NCI-H82 treated with DMSO at 0.1 percent for 48 hours (cell line): ENCODE measurements at regions not wholly inside any gene's neighbourhood (a gene's known extent, or its start where the extent isn't known, plus 50 kb on each side); places are given as distances from the start of the nearest gene placed in this dataset.
"Not testable (repeated sequence)": the region's sequence is repeated elsewhere in the genome, so short reads cannot be mapped to it uniquely, and the experiment has no call there.

Source experiments
- DNase-seq: peaks from one replicate; lab custom pipeline; 2025; ENCODE audit not compliant: unreplicated experiment; lab: John Stamatoyannopoulos, UW

DNA sequence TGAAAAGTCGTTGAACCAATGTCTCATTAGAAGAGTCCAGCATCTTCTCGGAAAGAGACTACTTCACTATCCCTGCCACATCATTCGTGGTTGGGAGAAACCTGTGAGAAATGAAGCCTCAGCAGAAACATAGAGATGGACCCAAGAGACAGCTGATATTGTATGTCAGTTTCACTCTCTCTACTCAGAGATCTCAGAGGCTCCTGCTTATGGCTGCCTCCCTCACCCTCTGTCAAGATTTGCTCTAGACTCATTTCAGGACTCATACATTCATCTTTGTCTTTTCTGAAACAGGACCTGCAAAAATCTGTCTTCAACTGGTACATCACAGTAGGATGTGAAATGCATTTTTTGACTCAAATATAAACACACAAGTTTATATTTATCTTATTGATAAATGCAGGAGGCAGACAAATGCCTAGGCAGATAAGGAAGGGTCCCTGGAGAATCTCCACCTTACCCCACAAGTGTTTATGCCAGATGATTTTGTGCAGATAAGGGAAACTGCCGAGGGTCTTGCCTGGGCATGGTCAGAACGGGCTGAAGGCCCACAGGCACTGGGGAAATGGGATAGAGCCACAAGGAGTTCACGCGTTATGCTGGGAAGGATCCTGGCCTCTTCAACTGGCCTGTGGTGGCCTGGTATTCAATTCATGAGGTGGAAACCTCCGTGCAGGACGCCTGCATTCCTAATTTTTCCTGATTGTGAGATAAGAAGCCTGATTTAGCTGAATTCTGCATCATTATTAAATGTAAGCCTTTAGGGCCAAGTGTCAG lies 1834.0 kb upstream of the PCDH20 start:
- no peak for DNase-seq

DNA sequence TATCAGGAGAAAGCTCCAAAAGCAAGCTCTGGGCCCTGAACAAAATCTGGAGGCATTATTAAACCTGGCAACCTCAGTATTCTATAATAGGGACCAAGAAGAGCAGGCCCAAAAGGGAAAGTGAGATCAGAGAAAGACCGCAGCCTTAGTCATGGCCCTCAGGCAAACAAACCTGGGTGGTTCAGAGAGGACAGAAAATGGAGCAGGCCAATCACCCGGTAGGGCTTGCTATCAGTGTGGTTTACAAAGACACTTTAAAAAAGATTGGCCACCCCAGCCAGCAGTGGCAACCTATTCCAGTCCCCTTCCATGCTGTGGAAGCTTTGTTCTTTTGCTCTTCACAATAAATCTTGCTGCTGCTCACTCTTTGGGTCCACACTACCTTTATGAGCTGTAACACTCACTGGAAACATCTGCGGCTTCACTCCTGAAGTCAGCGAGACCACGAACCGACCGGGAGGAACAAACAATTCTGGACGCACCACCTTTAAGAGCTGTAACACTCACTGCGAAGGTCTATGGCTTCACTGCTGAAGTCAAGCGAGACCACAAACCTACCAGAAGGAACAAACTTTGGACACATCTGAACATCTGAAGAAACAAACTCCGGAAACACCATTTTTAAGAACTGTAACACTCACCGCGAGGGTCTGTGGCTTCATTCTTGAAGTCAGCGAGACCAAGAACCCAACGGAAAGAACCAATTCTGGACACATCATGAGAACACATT lies 1821.2 kb upstream of the PCDH20 start:
- not testable (repeated sequence) for DNase-seq

DNA sequence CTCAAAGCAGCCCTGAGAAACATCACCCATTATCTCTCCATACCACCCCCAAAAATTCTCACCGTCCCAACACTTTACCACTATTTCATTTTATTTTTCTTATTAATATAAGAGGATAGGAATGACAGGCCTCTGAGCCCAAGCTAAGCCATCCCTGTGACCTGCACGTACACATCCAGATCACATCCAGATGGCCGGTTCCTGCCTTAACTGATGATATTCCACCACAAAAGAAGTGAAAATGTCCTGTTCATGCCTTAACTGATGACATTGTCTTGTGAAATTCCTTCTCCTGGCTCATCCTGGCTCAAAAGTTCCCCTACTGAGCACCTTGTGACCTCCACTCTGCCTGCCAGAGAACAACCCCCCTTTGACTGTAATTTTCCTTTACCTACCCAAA lies 1802.9 kb upstream of the PCDH20 start:
- not testable (repeated sequence) for DNase-seq

DNA sequence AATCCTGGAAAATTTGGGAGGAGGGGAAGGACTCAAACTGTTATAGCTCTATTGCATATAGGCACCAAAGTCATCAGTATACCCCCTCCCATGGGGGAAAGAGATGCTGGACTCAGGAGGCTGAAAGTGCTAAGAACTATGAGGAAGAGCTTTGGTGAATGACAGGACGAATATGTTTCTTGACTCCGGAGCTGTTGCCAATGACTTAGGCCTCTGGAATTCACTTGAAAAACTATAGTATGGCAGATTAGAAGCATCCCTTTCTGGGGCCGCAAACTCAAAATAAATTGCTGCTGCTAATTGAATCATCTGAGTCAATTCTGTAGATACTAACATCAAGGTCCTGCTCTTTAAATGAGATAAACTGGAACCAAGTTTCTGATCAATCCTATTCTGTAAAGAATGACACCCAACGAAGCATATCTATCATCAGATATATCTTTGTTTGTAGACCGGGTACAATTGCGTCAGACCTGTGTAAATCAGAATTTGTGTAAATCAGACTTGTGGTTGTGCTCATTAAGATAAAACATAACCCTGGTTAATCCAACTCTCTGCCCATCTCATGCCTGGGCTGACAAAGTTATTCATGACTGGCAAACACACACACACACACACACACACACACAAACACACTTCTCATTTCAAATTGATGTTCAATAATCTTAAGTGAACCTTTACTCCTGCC lies 1793.8 kb upstream of the PCDH20 start:
- DNase-seq = no peak

DNA sequence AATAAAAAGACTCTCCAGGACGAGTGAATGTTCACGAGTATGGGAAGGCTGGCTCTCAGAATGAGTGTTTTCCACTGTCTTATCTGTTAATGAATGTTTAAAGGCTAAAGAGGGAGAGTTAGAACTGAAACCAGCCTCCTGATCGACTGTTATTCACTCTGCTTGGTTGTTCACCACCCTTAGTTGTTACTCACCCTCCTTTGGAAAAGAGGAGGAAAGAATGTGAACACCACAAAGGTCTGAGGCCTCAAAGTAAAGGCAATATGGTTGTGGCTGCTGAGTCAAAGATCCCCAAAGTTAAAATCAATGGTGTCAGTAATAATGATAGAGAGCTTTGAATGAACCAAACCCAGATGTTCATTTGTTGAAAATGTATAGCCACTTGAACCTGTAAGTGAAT lies 1793.2 kb upstream of the PCDH20 start:
- no peak for DNase-seq

DNA sequence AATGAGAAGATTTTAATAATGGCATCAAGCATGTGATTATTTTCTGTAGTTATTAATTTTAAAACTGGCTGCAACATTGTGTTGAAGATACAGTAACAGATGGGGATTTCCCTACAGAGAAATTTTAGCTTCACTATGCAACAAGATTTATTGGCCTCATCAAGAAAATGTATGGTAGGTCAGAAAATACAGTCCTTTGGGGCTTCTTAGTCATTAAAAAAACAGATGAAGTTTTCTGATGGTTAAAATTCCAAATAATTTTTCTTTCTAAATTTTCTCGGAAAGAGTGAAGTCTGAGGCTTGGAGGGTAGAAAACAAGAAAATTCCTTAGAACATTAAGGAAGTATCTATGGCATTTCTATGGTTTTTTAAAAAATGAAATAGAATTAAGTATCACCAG lies 1790.8 kb upstream of the PCDH20 start:
- no peak for DNase-seq

DNA sequence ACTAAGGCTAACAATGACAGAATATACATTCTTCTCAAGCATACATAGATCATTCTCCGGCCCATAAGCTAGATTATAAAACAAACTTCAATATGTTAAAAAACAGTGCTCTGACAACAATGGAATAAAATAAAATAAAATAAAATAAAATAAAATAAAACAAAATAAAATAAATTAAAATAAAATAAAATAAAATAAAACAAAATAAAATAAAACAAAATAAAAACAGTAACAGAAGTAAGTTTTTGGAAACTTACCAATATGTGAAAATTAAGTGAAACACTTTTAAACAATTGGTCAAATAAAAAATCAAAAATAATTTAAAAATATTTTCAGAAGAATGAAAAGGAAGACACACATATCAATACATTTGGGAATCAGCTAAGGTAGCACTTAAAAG lies 1785.8 kb upstream of the PCDH20 start:
- no peak for DNase-seq

DNA sequence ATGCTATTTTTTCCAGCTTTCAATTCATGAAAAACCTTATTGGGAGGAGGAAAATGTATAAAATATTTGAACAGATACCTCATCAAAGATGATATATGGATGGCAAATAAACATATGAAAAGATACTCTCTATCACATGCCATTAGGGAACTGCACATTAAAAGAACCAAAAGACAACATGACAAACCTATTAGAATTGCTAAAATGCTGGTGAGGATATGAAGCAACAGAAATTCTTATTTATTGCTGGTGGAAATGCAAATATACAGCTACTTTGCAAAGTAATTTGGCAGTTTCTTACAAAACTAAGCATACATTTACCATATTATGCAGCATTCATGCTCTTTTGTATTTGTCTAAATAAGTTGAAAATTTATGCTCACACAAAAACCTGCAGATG lies 1783.9 kb upstream of the PCDH20 start:
- DNase-seq = no peak

DNA sequence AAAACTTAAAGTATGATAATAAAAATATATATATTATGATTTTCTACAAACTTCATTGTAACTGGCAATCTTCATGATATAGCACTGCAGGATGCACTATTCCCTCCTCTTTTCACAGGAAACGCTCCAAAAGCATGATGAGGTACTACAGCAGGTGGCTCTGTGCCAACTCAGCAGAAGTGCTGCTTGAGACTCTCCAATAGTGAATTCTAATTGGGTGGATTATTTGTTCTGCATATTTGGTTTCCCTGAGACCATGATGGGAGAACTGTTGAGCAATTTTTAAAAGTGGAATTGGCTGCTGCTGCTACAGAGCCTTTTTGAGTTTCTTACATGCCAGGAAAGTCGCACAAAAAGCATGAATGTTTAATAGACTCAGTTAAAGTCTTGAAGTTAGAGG lies 1782.4 kb upstream of the PCDH20 start:
- no peak for DNase-seq

DNA sequence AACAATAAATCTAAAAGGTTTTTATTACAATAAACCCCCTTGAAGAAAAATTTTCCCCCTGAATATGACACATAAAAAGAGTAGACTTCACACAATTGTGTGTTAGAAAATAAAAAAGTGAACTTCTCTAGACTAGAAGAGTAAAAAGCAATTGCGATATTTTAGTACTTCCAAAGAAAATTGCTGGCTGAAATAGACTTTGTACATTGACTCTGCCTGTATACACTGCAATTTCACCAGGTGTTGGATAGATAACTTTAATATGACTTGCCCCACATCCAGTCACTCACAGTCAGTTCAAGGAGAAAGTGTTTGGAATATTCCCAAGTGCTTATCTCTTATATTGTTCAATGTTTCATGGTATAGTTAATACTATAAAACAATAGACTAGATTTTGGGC lies 1780.1 kb upstream of the PCDH20 start:
- no peak for DNase-seq

DNA sequence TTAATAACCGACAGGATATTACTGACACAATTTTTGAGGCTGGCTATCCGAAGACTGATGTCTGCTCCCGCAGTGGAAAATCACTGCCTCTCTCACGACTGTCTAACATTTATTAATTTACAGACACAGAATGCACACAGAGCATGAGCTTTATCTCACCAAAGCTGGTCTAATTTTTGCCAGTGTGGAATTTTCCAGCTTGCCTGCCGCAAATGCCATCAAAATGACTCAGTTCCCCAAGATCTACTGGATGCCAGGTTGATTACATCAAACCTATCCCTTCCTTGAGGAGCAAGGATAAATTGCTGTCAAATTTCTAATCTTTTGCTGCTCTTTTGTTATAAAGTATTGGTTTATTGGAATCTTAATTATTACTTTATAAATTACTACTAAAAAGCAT lies 1775.1 kb upstream of the PCDH20 start:
- no peak for DNase-seq

DNA sequence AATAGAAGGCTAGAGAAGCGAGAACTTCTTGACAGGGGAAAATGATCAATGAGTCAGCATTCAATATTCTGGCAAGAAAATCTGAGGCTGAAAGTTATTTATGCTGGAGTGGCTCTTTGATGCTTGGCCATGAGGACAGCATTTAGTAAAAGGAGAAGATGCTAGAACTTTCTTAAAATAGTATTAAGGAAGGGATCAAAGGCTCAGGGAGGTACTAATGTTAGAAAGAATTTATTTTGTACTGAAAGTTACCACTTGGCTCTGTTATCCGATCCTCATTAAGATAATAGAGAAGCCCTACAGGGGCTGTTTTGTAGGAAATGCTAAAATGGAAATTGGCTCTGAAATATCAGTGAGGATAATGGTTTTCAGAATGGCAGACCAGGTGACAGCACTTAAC lies 1774.6 kb upstream of the PCDH20 start:
- DNase-seq = no peak

DNA sequence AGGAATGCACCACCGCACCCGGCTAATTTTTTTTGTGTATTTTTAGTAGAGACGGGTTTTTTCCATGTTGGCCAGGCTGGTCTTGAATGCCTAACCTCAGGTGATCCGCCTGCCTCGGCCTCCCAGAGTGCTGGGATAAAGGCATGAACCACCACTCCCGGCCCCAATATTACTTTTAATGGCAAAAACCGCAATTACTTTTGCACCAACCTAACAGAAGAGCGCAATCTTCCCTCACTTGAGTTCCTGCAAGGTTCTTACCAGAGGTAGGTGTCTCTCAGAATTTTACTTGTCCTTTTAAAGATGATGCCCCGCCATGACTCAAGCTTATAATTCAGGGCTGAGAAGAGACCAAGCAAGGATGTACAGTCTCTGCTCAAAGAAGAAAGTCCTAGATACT lies 1774.1 kb upstream of the PCDH20 start:
- no peak for DNase-seq

DNA sequence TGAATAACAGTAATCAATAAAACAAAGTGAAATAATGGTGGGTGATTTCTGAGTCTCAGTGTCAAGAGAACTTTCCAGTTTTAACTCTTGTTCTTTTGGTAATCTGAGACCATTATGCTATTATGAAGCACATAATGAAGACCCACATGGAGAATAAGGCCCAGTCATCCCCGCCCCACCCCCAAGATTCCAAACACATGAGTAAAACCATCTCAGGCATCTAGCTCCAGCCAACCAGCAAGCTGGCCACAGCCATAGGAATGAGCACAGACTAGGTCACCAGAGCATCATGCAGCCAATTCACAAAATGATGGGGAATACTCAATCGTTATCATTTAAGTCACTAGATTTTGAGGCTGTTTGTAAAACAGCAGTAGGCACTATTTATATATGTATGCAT lies 1769.0 kb upstream of the PCDH20 start:
- DNase-seq = no peak

DNA sequence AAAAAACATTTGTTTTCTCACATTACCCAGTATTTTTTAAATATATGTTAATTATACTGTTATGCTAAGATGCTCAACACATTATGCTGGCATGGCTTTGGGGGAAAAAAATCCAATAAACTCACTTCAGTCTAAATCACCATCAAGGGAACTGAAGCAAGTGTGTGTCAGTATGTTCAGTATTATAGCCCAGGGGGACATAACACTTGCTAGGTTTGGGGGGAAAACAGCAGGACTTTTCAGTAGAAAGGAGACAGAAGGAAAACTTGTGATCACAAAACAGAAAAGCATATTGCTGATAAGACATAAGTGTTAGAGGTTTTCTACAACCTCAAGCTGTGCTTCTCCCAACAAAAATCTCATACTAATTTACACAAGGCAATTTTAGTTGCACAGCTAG lies 1759.9 kb upstream of the PCDH20 start:
- DNase-seq = no peak

DNA sequence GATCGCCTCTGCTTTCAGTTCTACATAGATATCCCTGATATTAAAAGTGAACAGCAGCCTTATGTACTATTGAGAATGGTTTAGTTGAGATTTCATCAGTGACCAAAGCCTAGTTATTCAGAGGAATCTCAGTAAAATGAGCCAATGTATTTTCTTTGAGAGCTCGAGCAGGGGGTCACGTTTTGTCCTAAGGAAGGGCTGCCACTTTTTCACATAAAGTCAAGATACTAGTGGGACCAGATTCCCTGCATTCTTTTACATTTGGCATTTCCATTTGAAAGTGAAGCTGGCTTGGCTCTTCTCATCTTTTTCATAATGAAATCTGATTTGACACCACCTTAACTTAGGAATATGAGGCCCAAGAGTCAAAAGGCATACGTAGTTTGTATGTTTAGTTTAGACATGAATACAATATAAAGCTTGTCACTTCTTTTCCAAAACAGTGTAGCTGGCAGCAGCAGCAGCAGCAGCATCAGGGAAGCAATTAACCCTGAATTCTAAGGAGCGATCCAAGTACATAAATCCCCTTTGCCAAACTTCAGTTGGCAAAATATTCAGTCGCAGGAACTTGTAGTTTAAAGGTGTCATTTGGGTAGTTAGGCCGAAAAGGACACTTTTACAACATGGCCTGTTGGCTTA lies 1752.2 kb upstream of the PCDH20 start:
- DNase-seq = no peak

DNA sequence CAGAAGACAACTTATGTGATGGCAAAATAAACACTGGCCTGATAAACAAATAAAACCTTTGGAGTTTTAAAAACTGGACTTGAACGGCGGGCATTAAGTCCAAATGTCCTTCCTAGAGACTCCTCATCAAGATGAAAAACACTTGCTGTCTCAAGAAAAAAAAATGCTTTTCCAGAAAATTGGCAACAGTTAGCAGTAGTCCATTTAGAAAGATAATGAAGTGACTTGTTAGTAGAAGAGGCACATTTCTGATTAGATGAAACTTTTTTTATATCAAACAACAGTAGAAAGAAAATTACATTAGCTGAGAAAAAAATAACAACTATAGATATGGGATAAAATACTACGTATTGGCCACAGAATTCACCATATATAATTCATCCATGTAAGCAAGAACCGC lies 1750.7 kb upstream of the PCDH20 start:
- no peak for DNase-seq

DNA sequence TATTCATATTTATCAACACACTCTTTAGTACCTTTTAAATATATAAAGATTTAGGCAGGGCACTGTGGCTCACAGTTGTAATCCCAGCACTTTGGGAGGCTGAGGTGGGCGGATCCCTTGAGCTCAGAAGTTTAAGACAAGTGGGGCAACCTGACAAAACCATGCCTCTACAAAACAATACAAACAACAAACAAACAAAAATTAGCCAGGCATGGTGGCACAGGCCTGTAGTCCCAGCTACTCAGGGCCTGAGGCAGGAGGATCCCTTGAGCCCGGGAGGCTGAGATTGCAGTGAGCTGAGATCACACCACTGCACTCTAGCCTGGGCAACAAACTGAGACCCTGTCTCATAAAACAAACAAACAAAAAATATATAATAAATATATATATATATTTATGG lies 1748.3 kb upstream of the PCDH20 start:
- DNase-seq = no peak

DNA sequence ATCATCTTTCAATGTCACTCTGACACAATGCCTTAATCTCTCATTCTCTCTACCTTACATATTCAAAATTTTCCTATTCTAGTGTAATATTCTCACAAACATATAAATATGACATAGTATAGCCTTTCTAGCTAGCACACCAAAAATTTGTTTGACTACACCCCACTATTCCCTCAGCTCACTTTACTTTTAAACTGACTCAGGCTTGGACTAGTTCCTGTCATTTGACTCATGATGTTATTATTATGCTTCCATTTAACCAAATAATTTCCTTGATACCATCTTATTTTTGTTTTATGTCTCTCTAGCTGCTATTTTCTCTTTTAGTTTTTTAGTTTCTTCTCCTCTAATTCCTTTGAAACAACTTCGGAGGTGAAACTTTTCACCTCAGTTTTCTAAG lies 1745.6 kb upstream of the PCDH20 start:
- no peak for DNase-seq

DNA sequence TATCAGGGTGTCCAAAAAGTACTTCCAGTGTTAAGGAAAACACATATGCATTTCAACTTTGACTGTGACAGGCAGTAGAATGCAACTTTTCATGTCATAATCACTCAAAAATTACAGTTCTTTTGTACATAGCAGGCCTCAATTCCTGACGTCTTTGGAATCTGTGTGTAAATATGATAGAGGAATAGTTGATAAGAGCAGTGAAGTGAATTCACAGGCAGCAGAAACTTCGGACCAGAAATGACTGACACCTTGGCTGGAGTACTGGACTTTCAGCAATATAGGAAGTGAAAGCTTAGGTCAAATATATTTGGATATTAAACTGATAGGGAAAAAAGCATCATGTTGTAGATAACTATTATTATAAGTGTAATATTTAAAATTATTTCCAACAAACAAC lies 1741.2 kb upstream of the PCDH20 start:
- no peak for DNase-seq

DNA sequence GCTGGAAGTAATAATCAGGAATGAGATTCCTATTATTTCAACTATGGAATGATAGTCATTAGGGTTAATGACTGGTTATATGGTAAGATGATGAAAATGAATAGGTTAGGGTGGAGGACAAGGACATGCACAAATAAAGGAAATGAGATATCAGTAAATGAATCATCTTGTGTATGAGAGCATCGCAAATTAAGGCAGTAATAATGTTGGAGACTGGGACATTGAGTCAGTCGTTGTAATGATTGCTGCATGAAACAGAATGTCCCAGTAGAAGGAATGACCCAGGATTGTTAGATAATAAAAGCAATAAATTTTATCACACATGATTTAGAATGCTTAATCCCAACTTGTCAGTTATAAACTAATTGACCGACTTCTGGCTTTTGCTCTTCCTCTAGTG lies 1733.7 kb upstream of the PCDH20 start:
- no peak for DNase-seq

DNA sequence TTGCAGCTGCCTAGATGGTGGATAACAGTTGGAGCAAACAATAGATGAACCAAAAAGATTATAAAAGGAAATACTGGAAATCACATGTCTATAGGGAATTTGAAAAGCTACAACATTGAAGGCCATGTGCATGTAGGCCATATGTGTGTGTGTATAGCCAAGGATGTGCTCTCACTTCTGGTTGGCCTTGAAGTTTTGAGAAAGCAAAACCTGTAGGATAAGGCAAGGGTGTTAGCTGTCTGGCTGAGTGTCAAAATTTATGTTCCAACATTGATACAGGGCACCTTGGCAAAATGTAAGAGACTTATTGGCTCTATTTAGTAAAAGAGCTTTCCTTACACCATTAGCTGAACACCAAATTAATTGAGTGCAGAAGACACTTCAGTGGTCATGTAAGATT lies 1723.6 kb upstream of the PCDH20 start:
- DNase-seq = no peak
